ENCODE measurements at regions not wholly inside any gene's neighbourhood (a gene's known extent, or its start where the extent isn't known, plus 50 kb on each side); places are given as distances from the start of the nearest gene placed in this dataset.
"Not testable (repeated sequence)": the region's sequence is repeated elsewhere in the genome, so short reads cannot be mapped to it uniquely, and the experiment has no call there.

- TF ChIP-seq SUZ12 (IDR thresholded peaks at IDR 0.05; ENCODE audit: extremely low read depth, insufficient read depth, insufficient read length); YY1 (IDR thresholded peaks at IDR 0.05; ENCODE audit: insufficient read depth, insufficient read length); ZNF274 (IDR thresholded peaks at IDR 0.05; ENCODE audit: low read depth, low read length): not testable (repeated sequence)
Observed at GRCh38 chr16:5159537-5159936, 61.9 kb upstream of the EEF2KMT start.
